GM19463 (cell line): ENCODE measurements at regions not wholly inside any gene's neighbourhood (a gene's known extent, or its start where the extent isn't known, plus 50 kb on each side); places are given as distances from the start of the nearest gene placed in this dataset.

Source experiments
- ATAC-seq: cut with Tn5 transposase; IDR thresholded peaks from one replicate; pipeline ENCODE4 v1.9.1; 2021; ENCODE audit warnings: mild to moderate bottlenecking, moderate library complexity; ENCODE audit not compliant: unreplicated experiment

GRCh38 chr17:36752096-36752888, 150.9 kb downstream of the MRM1 start:
- ATAC-seq, result no peak

- no peak for ATAC-seq
These were observed 154.2 kb downstream of the MRM1 start for GRCh38 chr17:36755586-36755985.

GRCh38 chr17:36756695-36757094, 155.3 kb downstream of the MRM1 start:
- no peak for ATAC-seq

GRCh38 chr17:36760425-36760824, 159.0 kb downstream of the MRM1 start:
- no peak for ATAC-seq

GRCh38 chr17:36761203-36761950, 160.0 kb downstream of the MRM1 start:
- no peak for ATAC-seq

GRCh38 chr17:36765436-36766043, 164.2 kb downstream of the MRM1 start:
- ATAC-seq, result no peak

- no peak for ATAC-seq
These were observed 167.0 kb downstream of the MRM1 start for GRCh38 chr17:36768394-36768793.

GRCh38 chr17:36773039-36773438, 164.2 kb upstream of the LHX1 start:
- no peak for ATAC-seq

GRCh38 chr17:36777118-36777517, 160.2 kb upstream of the LHX1 start:
- ATAC-seq, result no peak

- ATAC-seq, result no peak
These were observed 158.8 kb upstream of the LHX1 start for GRCh38 chr17:36778448-36778847.

- ATAC-seq, result no peak
These were observed 157.7 kb upstream of the LHX1 start for GRCh38 chr17:36779550-36779949.

GRCh38 chr17:36784633-36785032, 152.6 kb upstream of the LHX1 start:
- no peak for ATAC-seq

- no peak for ATAC-seq
These were observed 150.4 kb upstream of the LHX1 start for GRCh38 chr17:36786867-36787266.

- no peak for ATAC-seq
These were observed 145.9 kb upstream of the LHX1 start for GRCh38 chr17:36791150-36791941.

- no peak for ATAC-seq
These were observed 145.3 kb upstream of the LHX1 start for GRCh38 chr17:36791942-36792475.

- ATAC-seq, result no peak
These were observed 144.4 kb upstream of the LHX1 start for GRCh38 chr17:36792849-36793248.

GRCh38 chr17:36793976-36794375, 143.3 kb upstream of the LHX1 start:
- ATAC-seq, result no peak

GRCh38 chr17:36807496-36808179, 129.6 kb upstream of the LHX1 start:
- no peak for ATAC-seq

GRCh38 chr17:36808180-36808661, 129.1 kb upstream of the LHX1 start:
- no peak for ATAC-seq

- ATAC-seq, result no peak
These were observed 124.5 kb upstream of the LHX1 start for GRCh38 chr17:36812762-36813161.
